ENCODE measurements at regions not wholly inside any gene's neighbourhood (a gene's known extent, or its start where the extent isn't known, plus 50 kb on each side); places are given as distances from the start of the nearest gene placed in this dataset.
"Not testable (repeated sequence)": the region's sequence is repeated elsewhere in the genome, so short reads cannot be mapped to it uniquely, and the experiment has no call there.

- Mint-ChIP-seq H3K4me1 (no peaks in the 10 kb centered on the region), H3K9me3 (no peaks in the 10 kb centered on the region), H3K27ac (no peak overlapping the region), H3K27me3 (peaks cover 6 to 25% of the 10 kb centered on the region in 2 donors), H3K4me3 (no peak overlapping the region), H3K36me3 (no peaks in the 10 kb centered on the region)
- H3K27me3 ChIP-seq (replicated peaks in 1 of 2; ENCODE audit: control insufficient read depth in 2 of 2, extremely low read depth in 1 of 2, insufficient read depth in 2 of 2, low read length in 1 of 2), result peaks cover 0 to 2% of the 10 kb centered on the region in 2 experiments
- H3K9me3 ChIP-seq, result no peaks in the 10 kb centered on the region
- no peak overlapping the region for H3K4me3 ChIP-seq (ENCODE audit: control insufficient read depth in 1 of 2, extremely low read depth in 1 of 2, low read length in 1 of 2)
- no peaks in the 10 kb centered on the region for H3K36me3 ChIP-seq (ENCODE audit: control insufficient read depth in 2 of 2, extremely low read depth in 1 of 2, insufficient read depth in 1 of 2, low read length in 1 of 2)
- DNase-seq (no peak), ATAC-seq (replicated peaks in 1 of 4) (no peak)
- H3K27ac ChIP-seq (ENCODE audit: low read length), result no peak overlapping the region
- CTCF ChIA-PET, result interaction anchor here (0.5 to 0.8 kb wide), 2 partner anchors 9 to 31 kb away, joined by 3 to 4 read pairs; no protein-coding TSS in a partner anchor
- POLR2A ChIA-PET, result no interaction called here
- H3K4me1 ChIP-seq (ENCODE audit: control insufficient read depth in 1 of 2, extremely low read depth in 1 of 2, insufficient read depth in 2 of 2, low read length in 2 of 2), result no peaks in the 10 kb centered on the region
Observed at GRCh38 chr18:54453996-54454395, 96.3 kb downstream of the C18orf54 start.

DNA sequence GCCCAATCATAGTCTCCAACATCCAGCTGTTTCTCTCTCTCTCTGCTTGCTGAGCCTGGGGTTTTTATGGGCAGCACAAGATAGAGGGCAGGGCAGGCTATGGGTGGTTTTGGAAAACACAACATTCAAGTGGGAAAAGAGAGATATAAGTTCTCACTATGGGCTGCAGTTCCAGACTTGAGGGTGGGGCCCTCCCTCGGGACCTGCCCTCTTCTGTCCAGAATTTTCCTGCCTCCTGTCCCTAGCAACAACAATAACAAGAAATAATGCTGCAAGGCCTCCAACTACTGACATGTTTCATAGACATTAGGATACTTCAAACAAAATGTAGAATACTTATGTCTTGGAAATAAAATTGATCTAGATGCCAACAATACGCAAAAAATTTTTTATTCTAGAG, 107.8 kb downstream of the C18orf54 start:
- Mint-ChIP-seq H3K36me3 (no peaks in the 10 kb centered on the region), H3K4me3 (no peak overlapping the region), H3K4me1 (no peaks in the 10 kb centered on the region), H3K27me3 (peaks cover 7 to 15% of the 10 kb centered on the region in 2 donors), H3K9me3 (peaks cover 0 to 8% (median 4%) of the 10 kb centered on the region in 3 donors), H3K27ac (no peak overlapping the region)
- ATAC-seq (replicated peaks in 1 of 4) (no peak), DNase-seq (no peak)
- Histone ChIP-seq H3K4me1 (ENCODE audit: control insufficient read depth in 1 of 2, extremely low read depth in 1 of 2, insufficient read depth in 2 of 2, low read length in 2 of 2) (no peaks in the 10 kb centered on the region), H3K27ac (ENCODE audit: low read length) (no peak overlapping the region), H3K9me3 (no peaks in the 10 kb centered on the region), H3K4me3 (ENCODE audit: control insufficient read depth in 1 of 2, extremely low read depth in 1 of 2, low read length in 1 of 2) (no peak overlapping the region), H3K27me3 (replicated peaks in 1 of 2; ENCODE audit: control insufficient read depth in 2 of 2, extremely low read depth in 1 of 2, insufficient read depth in 2 of 2, low read length in 1 of 2) (peaks cover 0 to 6% of the 10 kb centered on the region in 2 experiments), H3K36me3 (ENCODE audit: control insufficient read depth in 2 of 2, extremely low read depth in 1 of 2, insufficient read depth in 1 of 2, low read length in 1 of 2) (no peaks in the 10 kb centered on the region)
- ChIA-PET CTCF (no interaction called here), POLR2A (no interaction called here)
- WGBS (ENCODE audit: insufficient coverage), result no CpG with 5 or more reads among the region's 2 CpGs

DNA sequence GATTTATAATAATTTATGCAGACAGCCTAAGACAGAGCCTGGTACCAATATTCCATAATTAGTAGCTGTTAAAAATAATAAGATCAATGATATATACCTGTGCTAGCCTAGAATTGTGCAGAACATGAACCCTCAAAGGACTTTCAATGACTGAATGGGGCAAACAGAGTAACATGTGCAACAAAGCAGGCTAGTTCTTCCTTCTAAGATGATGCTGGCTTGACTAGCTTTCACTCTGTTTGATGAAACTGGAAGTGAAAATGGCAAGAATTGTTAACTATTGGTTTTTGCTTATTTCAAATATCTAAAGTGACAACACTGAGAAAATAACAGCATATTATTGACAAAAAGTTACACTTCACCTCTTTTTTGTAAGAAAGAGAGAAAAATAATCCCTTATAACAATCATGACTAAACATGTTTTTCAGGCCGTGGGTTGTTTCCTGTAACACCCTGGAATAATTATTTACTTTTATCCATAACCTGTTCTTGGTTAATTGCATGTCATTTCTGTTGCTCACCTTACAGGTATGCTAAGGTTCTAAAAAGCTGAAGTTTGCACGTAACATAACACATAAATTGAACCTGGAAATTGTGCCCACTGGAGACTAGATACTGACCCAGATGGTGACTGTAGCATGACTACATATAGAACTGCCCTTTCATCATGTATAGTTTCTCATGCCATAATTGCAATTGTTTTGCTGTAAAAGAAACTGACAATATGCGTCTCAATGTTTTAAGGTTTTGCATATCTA, 108.7 kb downstream of the C18orf54 start:
- no peak overlapping the region for H3K27ac Mint-ChIP-seq
- 100% methylated on average over 1 of the region's 3 CpGs for WGBS (ENCODE audit: insufficient coverage)
- H3K27ac ChIP-seq (ENCODE audit: low read length), result no peak overlapping the region
- no peaks in the 10 kb centered on the region for H3K9me3 ChIP-seq
- no peaks in the 10 kb centered on the region for H3K36me3 ChIP-seq (ENCODE audit: control insufficient read depth in 2 of 2, extremely low read depth in 1 of 2, insufficient read depth in 1 of 2, low read length in 1 of 2)
- no peak for DNase-seq
- no peak for ATAC-seq (replicated peaks in 1 of 4)
- CTCF ChIA-PET, result no interaction called here
- H3K4me3 ChIP-seq (ENCODE audit: control insufficient read depth in 1 of 2, extremely low read depth in 1 of 2, low read length in 1 of 2), result no peak overlapping the region
- no peaks in the 10 kb centered on the region for H3K4me1 Mint-ChIP-seq
- H3K36me3 Mint-ChIP-seq, result no peaks in the 10 kb centered on the region
- peaks cover 10 to 23% of the 10 kb centered on the region in 2 donors for H3K27me3 Mint-ChIP-seq
- H3K4me3 Mint-ChIP-seq, result no peak overlapping the region
- peaks cover 0 to 8% (median 4%) of the 10 kb centered on the region in 3 donors for H3K9me3 Mint-ChIP-seq
- H3K4me1 ChIP-seq (ENCODE audit: control insufficient read depth in 1 of 2, extremely low read depth in 1 of 2, insufficient read depth in 2 of 2, low read length in 2 of 2), result no peaks in the 10 kb centered on the region
- POLR2A ChIA-PET, result no interaction called here
- H3K27me3 ChIP-seq (replicated peaks in 1 of 2; ENCODE audit: control insufficient read depth in 2 of 2, extremely low read depth in 1 of 2, insufficient read depth in 2 of 2, low read length in 1 of 2), result peaks cover 0 to 6% of the 10 kb centered on the region in 2 experiments

GRCh38 chr18:54479365-54479764, 111.7 kb upstream of the DYNAP start:
- ChIA-PET CTCF (no interaction called here), POLR2A (no interaction called here)
- H3K27ac ChIP-seq (ENCODE audit: low read length), result no peak overlapping the region
- H3K9me3 Mint-ChIP-seq, result no peaks in the 10 kb centered on the region
- H3K27ac Mint-ChIP-seq, result no peak overlapping the region
- H3K27me3 ChIP-seq (replicated peaks in 1 of 2; ENCODE audit: control insufficient read depth in 2 of 2, extremely low read depth in 1 of 2, insufficient read depth in 2 of 2, low read length in 1 of 2), result no peaks in the 10 kb centered on the region
- no peaks in the 10 kb centered on the region for H3K36me3 Mint-ChIP-seq
- ATAC-seq (replicated peaks in 1 of 4) (no peak), DNase-seq (no peak)
- WGBS (ENCODE audit: insufficient coverage), result 80% methylated on average over 1 of the region's 5 CpGs
- H3K4me1 Mint-ChIP-seq, result no peaks in the 10 kb centered on the region
- peaks cover 13 to 16% of the 10 kb centered on the region in 2 donors for H3K27me3 Mint-ChIP-seq
- no peak overlapping the region for H3K4me3 Mint-ChIP-seq
- no peak overlapping the region for H3K4me3 ChIP-seq (ENCODE audit: control insufficient read depth in 1 of 2, extremely low read depth in 1 of 2, low read length in 1 of 2)
- H3K36me3 ChIP-seq (ENCODE audit: control insufficient read depth in 2 of 2, extremely low read depth in 1 of 2, insufficient read depth in 1 of 2, low read length in 1 of 2), result no peaks in the 10 kb centered on the region
- H3K4me1 ChIP-seq (ENCODE audit: control insufficient read depth in 1 of 2, extremely low read depth in 1 of 2, insufficient read depth in 2 of 2, low read length in 2 of 2), result no peaks in the 10 kb centered on the region
- H3K9me3 ChIP-seq, result no peaks in the 10 kb centered on the region

- no peaks in the 10 kb centered on the region for H3K27me3 ChIP-seq (replicated peaks in 1 of 2; ENCODE audit: control insufficient read depth in 2 of 2, extremely low read depth in 1 of 2, insufficient read depth in 2 of 2, low read length in 1 of 2)
- no peak for ATAC-seq (replicated peaks in 1 of 4)
- Mint-ChIP-seq H3K4me1 (no peaks in the 10 kb centered on the region), H3K4me3 (no peak overlapping the region), H3K36me3 (no peaks in the 10 kb centered on the region), H3K27ac (no peak overlapping the region), H3K9me3 (no peaks in the 10 kb centered on the region), H3K27me3 (peaks cover 17 to 18% of the 10 kb centered on the region in 2 donors)
- no peaks in the 10 kb centered on the region for H3K4me1 ChIP-seq (ENCODE audit: control insufficient read depth in 1 of 2, extremely low read depth in 1 of 2, insufficient read depth in 2 of 2, low read length in 2 of 2)
- H3K36me3 ChIP-seq (ENCODE audit: control insufficient read depth in 2 of 2, extremely low read depth in 1 of 2, insufficient read depth in 1 of 2, low read length in 1 of 2), result no peaks in the 10 kb centered on the region
- ChIA-PET CTCF (no interaction called here), POLR2A (no interaction called here)
- 75% methylated on average over 2 of the region's 6 CpGs for WGBS (ENCODE audit: insufficient coverage)
- no peak overlapping the region for H3K27ac ChIP-seq (ENCODE audit: low read length)
- no peak overlapping the region for H3K4me3 ChIP-seq (ENCODE audit: control insufficient read depth in 1 of 2, extremely low read depth in 1 of 2, low read length in 1 of 2)
- no peaks in the 10 kb centered on the region for H3K9me3 ChIP-seq
- no peak for DNase-seq
Observed at GRCh38 chr18:54480616-54481015, 110.4 kb upstream of the DYNAP start.

DNA sequence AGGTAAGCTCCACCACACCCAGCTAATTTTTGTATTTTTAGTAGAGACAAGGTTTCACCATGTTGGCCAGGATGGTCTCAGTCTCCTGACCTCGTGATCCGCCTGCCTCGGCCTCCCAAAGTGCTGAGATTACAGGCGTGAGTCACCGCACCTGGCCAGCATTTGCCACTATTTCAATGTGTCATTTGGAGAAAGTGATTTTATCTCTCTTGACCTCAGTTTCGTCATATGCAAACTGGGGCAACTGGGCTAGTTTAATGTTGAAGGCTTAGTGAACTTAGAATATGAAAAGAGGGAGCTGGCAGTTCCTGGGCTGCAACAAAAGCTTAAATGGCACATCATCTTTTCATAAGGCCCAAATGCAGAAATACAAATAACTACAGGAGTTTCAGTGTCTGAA, 88.6 kb upstream of the DYNAP start:
- H3K36me3 ChIP-seq (ENCODE audit: control insufficient read depth in 2 of 2, extremely low read depth in 1 of 2, insufficient read depth in 1 of 2, low read length in 1 of 2); DNase-seq; H3K27ac ChIP-seq (ENCODE audit: low read length); H3K9me3 ChIP-seq; H3K27me3 Mint-ChIP-seq; H3K27ac Mint-ChIP-seq; H3K4me1 ChIP-seq (ENCODE audit: control insufficient read depth in 1 of 2, extremely low read depth in 1 of 2, insufficient read depth in 2 of 2, low read length in 2 of 2); CTCF ChIA-PET; ATAC-seq (replicated peaks in 1 of 4); H3K27me3 ChIP-seq (replicated peaks in 1 of 2; ENCODE audit: control insufficient read depth in 2 of 2, extremely low read depth in 1 of 2, insufficient read depth in 2 of 2, low read length in 1 of 2); POLR2A ChIA-PET; H3K4me3 Mint-ChIP-seq; H3K4me3 ChIP-seq (ENCODE audit: control insufficient read depth in 1 of 2, extremely low read depth in 1 of 2, low read length in 1 of 2); H3K4me1 Mint-ChIP-seq; H3K9me3 Mint-ChIP-seq; H3K36me3 Mint-ChIP-seq: not testable (repeated sequence)
- WGBS (ENCODE audit: insufficient coverage), result 82% methylated on average over 5 of the region's 6 CpGs
